PFSK-1 (cell line): ENCODE measurements at regions not wholly inside any gene's neighbourhood (a gene's known extent, or its start where the extent isn't known, plus 50 kb on each side); places are given as distances from the start of the nearest gene placed in this dataset.

Experiments
- FOXP2 ChIP-seq: optimal IDR thresholded peaks from 2 replicates; pipeline ENCODE3; 2011; ENCODE audit warnings: borderline replicate concordance, control low read depth, inconsistent platforms; ENCODE audit not compliant: insufficient read depth; ENCODE audit errors: extremely low read length, extremely low read depth
- POLR2AphosphoS5 ChIP-seq: IDR thresholded peaks from 2 replicates; pipeline ENCODE4 v1.6.1; 2012; ENCODE audit warnings: low read depth, mild to moderate bottlenecking, control low read depth, low read length, moderate library complexity
- REST ChIP-seq, 2 experiments: IDR thresholded peaks; 2 replicates each; pipeline versions ENCODE4 v1.6.1 to v1.8.0; 2011 to 2012; ENCODE audit warnings: low read depth in 2 of 2, low read length in 2 of 2, control low read depth in 1 of 2, inconsistent platforms in 1 of 2, mild to moderate bottlenecking in 1 of 2, moderate library complexity in 1 of 2; ENCODE audit not compliant: insufficient read depth in 1 of 2
- SIN3A ChIP-seq: IDR thresholded peaks from 2 replicates; pipeline ENCODE4 v1.6.1; 2012; ENCODE audit warnings: mild to moderate bottlenecking, low read length, moderate library complexity, borderline replicate concordance; ENCODE audit not compliant: insufficient read depth
- TAF1 ChIP-seq: IDR thresholded peaks from 2 replicates; pipeline ENCODE4 v1.6.1; 2012; ENCODE audit warnings: low read length, control low read depth, borderline replicate concordance; ENCODE audit not compliant: insufficient read depth

GRCh38 chr2:226520723-226521122 is 278.9 kb downstream of the IRS1 start:
- TF ChIP-seq REST (IDR thresholded peaks at IDR 0.05; ENCODE audit: insufficient read depth in 1 of 2, low read depth in 2 of 2, low read length in 2 of 2), result no peak
- no peak for TF ChIP-seq TAF1
- no peak for TF ChIP-seq POLR2AphosphoS5
- TF ChIP-seq FOXP2, result no peak
- no peak for TF ChIP-seq SIN3A
